HepG2 (cell line): ENCODE measurements at regions not wholly inside any gene's neighbourhood (a gene's known extent, or its start where the extent isn't known, plus 50 kb on each side); places are given as distances from the start of the nearest gene placed in this dataset.

ENCODE experiments used
- ATAC-seq: fragments of 200-7000 bp; cut with Tn5 transposase; 3 replicates; pipeline ENCODE4 v1.9.1; 2020; ENCODE audit warnings: mild to moderate bottlenecking, moderate library complexity
- BruUV-seq: library from RNA; stranded (reverse); fragments of 400-500 nt; replicated peaks from 2 replicates; lab custom pipeline; 2021; lab: Mats Ljungman, UMichigan
- CTCF ChIA-PET: fragments of 300-600 bp; formaldehyde crosslinking; extraction: SDS; loops from one replicate; lab custom pipeline; 2021; ENCODE audit warnings: low total read pairs, inconsistent platforms, low intra/inter-chr PET ratio; lab: Yijun Ruan, JAX
- POLR2A ChIA-PET: fragments of 350-600 bp; sonication (Branson Sonifier 250); formaldehyde crosslinking; loops from one replicate; lab custom pipeline; 2020; ENCODE audit warnings: antibody characterized with exemption, inconsistent platforms; lab: Yijun Ruan, JAX
- DNase-seq: peaks from one replicate; pipeline ENCODE4 v3.0.0-alpha.2; 2015; ENCODE audit warnings: low spot score
- FAIRE-seq: peaks from 3 replicates; lab custom pipeline; 2011; peaks lifted over from hg19 to GRCh38; lab: Jason Lieb, UNC
- H2AFZ ChIP-seq: one replicate; pipeline ENCODE4 v1.6.1; 2011; ENCODE audit warnings: low read length, inconsistent platforms
- H3K27ac ChIP-seq: fragments of 300-600 bp; 3 replicates; pipeline ENCODE4 v1.8.0; 2011; ENCODE audit warnings: mixed run types, mild to moderate bottlenecking, mixed read lengths, low read length, inconsistent platforms; ENCODE audit not compliant: insufficient read depth; ENCODE audit errors: extremely low read length
- H3K27me3 ChIP-seq, 2 experiments: fragments of 200-600 bp in 1 of 2; 2 replicates in 1 of 2; 3 replicates in 1 of 2; pipeline versions ENCODE4 v1.6.0 to v1.8.0; 2011; ENCODE audit warnings: low read length in 2 of 2, mild to moderate bottlenecking in 2 of 2, moderate library complexity in 2 of 2, inconsistent platforms in 1 of 2; ENCODE audit not compliant: insufficient read depth in 2 of 2, control insufficient read depth in 1 of 2
- H3K36me3 ChIP-seq, 2 experiments: fragments of 200-600 bp in 1 of 2; replicated peaks in 1 of 2; 2 replicates in 1 of 2; 3 replicates in 1 of 2; pipeline versions ENCODE4 v1.5.1 to v1.8.0; 2011; ENCODE audit warnings: low read length in 2 of 2, inconsistent platforms in 1 of 2; ENCODE audit not compliant: insufficient read depth in 2 of 2, control insufficient read depth in 1 of 2
- H3K4me1 ChIP-seq: 2 replicates; pipeline ENCODE4 v1.5.1; 2012; ENCODE audit warnings: low read length, inconsistent platforms; ENCODE audit not compliant: insufficient read depth
- H3K4me2 ChIP-seq: 2 replicates; pipeline ENCODE4 v1.6.0; 2011; ENCODE audit warnings: low read depth, low read length, inconsistent platforms
- H3K4me3 ChIP-seq, 3 experiments: fragments of 200-600 bp in 1 of 3; sonication (generic), shearing (Covaris generic) in 1 of 3; replicated peaks in 1 of 3; 2 replicates each; pipeline ENCODE4 v1.5.1; 2011 to 2016; ENCODE audit warnings: low read length in 3 of 3, inconsistent platforms in 2 of 3, low read depth in 2 of 3, mild to moderate bottlenecking in 2 of 3, control low read depth in 1 of 3, mixed read lengths in 1 of 3; ENCODE audit not compliant: insufficient read depth in 1 of 3
- H3K79me2 ChIP-seq: one replicate; pipeline ENCODE4 v1.6.1; 2011; ENCODE audit warnings: low read length, inconsistent platforms; ENCODE audit not compliant: insufficient read depth
- H3K9ac ChIP-seq: 2 replicates; pipeline ENCODE4 v1.6.0; 2011; ENCODE audit warnings: mild to moderate bottlenecking, low read depth, low read length, inconsistent platforms; ENCODE audit not compliant: insufficient read depth
- H3K9me3 ChIP-seq: 2 replicates; pipeline ENCODE4 v1.5.1; 2012; ENCODE audit warnings: mild to moderate bottlenecking, low read length
- H4K20me1 ChIP-seq: 2 replicates; pipeline ENCODE4 v1.6.0; 2011; ENCODE audit warnings: inconsistent platforms, mild to moderate bottlenecking, low read length, moderate library complexity; ENCODE audit not compliant: insufficient read depth
- BHLHE40 ChIP-seq: IDR thresholded peaks from 2 replicates; pipeline ENCODE4 v1.6.1; 2011; ENCODE audit warnings: low read length, improper control_type of control experiment
- ETS1 ChIP-seq: sonication (generic); formaldehyde crosslinking; IDR thresholded peaks from 2 replicates; pipeline ENCODE4 v1.4.0; 2020; ENCODE audit warnings: missing genetic modification reagents
- HOXD1 ChIP-seq: sonication (generic); formaldehyde crosslinking; IDR thresholded peaks from 2 replicates; pipeline ENCODE4 v1.5.0; 2020; ENCODE audit warnings: missing genetic modification reagents
- MNT ChIP-seq: fragments of 450-650 bp; IDR thresholded peaks from 2 replicates; pipeline ENCODE4 v1.6.1; 2016
- PBX3 ChIP-seq: sonication (generic); formaldehyde crosslinking; IDR thresholded peaks from 2 replicates; pipeline ENCODE4 v1.8.1; 2023; ENCODE audit warnings: missing genetic modification reagents, inconsistent platforms, borderline replicate concordance
- PHF21A ChIP-seq: sonication (generic); formaldehyde crosslinking; IDR thresholded peaks from 2 replicates; pipeline ENCODE4 v1.5.0; 2020; ENCODE audit warnings: mild to moderate bottlenecking, missing genetic modification reagents
- TFE3 ChIP-seq: IDR thresholded peaks from 2 replicates; pipeline ENCODE4 v1.6.1; 2016
- ZBTB26 ChIP-seq: IDR thresholded peaks from 2 replicates; pipeline ENCODE4 v1.6.1; 2016; ENCODE audit warnings: missing compliant biosample characterization, missing genetic modification reagents, borderline replicate concordance
- ZBTB33 ChIP-seq: sonication (generic); formaldehyde crosslinking; IDR thresholded peaks from 2 replicates; pipeline ENCODE4 v1.4.0; 2020; ENCODE audit warnings: missing genetic modification reagents
- ZNF382 ChIP-seq: sonication (generic); formaldehyde crosslinking; IDR thresholded peaks from 2 replicates; pipeline ENCODE4 v1.5.0; 2020; ENCODE audit warnings: missing genetic modification reagents, mild to moderate bottlenecking, borderline replicate concordance
- ZNF558 ChIP-seq: sonication (generic); formaldehyde crosslinking; IDR thresholded peaks from 2 replicates; pipeline ENCODE4 v1.9.0; 2022; ENCODE audit warnings: mild to moderate bottlenecking, missing genetic modification reagents, borderline replicate concordance
- ZNF768 ChIP-seq: sonication (generic); formaldehyde crosslinking; IDR thresholded peaks from 2 replicates; pipeline ENCODE4 v1.4.0; 2020; ENCODE audit warnings: missing genetic modification reagents
- WGBS: methylation state at CpG from one replicate; pipeline ENCODE4 v1.1.6; 2017; ENCODE audit warnings: low lambda C conversion rate; 5-methylcytosine and 5-hydroxymethylcytosine counted together
- in situ Hi-C: cut with HindIII; loops from 2 replicates; pipeline ENCODE4 v1.10.0; 2017; ENCODE audit warnings: low pct_unique_long_range_greater_than_20kb; ENCODE audit not compliant: extremely low pct_ligation_motif_present
- intact Hi-C: fragments of 100-400 bp; cut with micrococcal nuclease; formaldehyde crosslinking; loops from one replicate; pipeline ENCODE4 v1.10.0; 2022; ENCODE audit not compliant: unreplicated experiment

GRCh38 chr7:35419391-35419755, 165.5 kb upstream of the TBX20 start (continued):
- no peak for TF ChIP-seq ZBTB33
- TF ChIP-seq PBX3 (CRISPR knock-in tag) = no peak

GRCh38 chr7:35418716-35419390, 165.0 kb upstream of the TBX20 start:
- Histone ChIP-seq H3K4me1 (no peaks in the 10 kb centered on the region), H2AFZ (no peak overlapping the region), H3K4me2 (no peak overlapping the region), H3K27me3 (peaks cover 0 to 8% of the 10 kb centered on the region in 2 experiments; a peak in 1 of 5 replicates), H3K9me3 (no peaks in the 10 kb centered on the region), H4K20me1 (no peaks in the 10 kb centered on the region), H3K36me3 (no peaks in the 10 kb centered on the region), H3K27ac (no peak overlapping the region), H3K79me2 (no peaks in the 10 kb centered on the region), H3K9ac (no peak overlapping the region), H3K4me3 (no peak overlapping the region)
- ATAC-seq = no peak
- no TSS peak for BruUV-seq
- DNase-seq = no peak
- intact Hi-C loops = no loop called here
- in situ Hi-C loops = no loop called here
- no peak for FAIRE-seq
- 62% methylated on average over 19 of the region's 24 CpGs for WGBS
- CTCF ChIA-PET = no interaction called here
- POLR2A ChIA-PET = no interaction called here
- TF ChIP-seq ZNF382 (no peak), MNT (no peak), ETS1 (CRISPR knock-in tag) (no peak), ZNF768 (CRISPR knock-in tag) (no peak), HOXD1 (CRISPR knock-in tag) (no peak), ZNF558 (CRISPR knock-in tag) (no peak), BHLHE40 (no peak), TFE3 (no peak), ZBTB26 (CRISPR knock-in tag) (no peak), PHF21A (CRISPR knock-in tag) (no peak)
